ENCODE measurements at regions not wholly inside any gene's neighbourhood (a gene's known extent, or its start where the extent isn't known, plus 50 kb on each side); places are given as distances from the start of the nearest gene placed in this dataset.

GRCh38 chr3:106611116-106611515 lies 742.3 kb upstream of the CBLB start:
- CTCF ChIA-PET: interaction anchor here (3.3 kb wide), 1 partner anchor 454 kb away, joined by 15 read pairs; no protein-coding TSS in a partner anchor
- Histone ChIP-seq H2AFZ (ENCODE audit: low read depth) (no peak overlapping the region), H4K20me1 (ENCODE audit: insufficient read depth) (no peaks in the 10 kb centered on the region), H3K4me1 (ENCODE audit: control insufficient read depth in 1 of 2, insufficient read depth in 2 of 2, low read depth in 1 of 2, low read length in 1 of 2) (peaks cover 4 to 35% of the 10 kb centered on the region in 2 experiments), H3K4me2 (no peak overlapping the region), H3K9me3 (no peaks in the 10 kb centered on the region), H3K27me3 (ENCODE audit: insufficient read depth) (no peaks in the 10 kb centered on the region), H3K79me2 (ENCODE audit: insufficient read depth) (no peaks in the 10 kb centered on the region), H3K9ac (no peak overlapping the region), H3F3A (replicated peaks; ENCODE audit: insufficient read depth) (peaks cover 21% of the 10 kb centered on the region), H3K9me2 (no peaks in the 10 kb centered on the region), H3K27ac (ENCODE audit: low read depth in 2 of 2, low read length in 1 of 2) (peak overlapping the region in 1 of 2 experiments; percentile 69; a peak in 2 of 4 replicates), H3K4me3 (ENCODE audit: low read depth in 2 of 2, low read length in 1 of 2) (no peak overlapping the region), H3K36me3 (replicated peaks in 1 of 2; ENCODE audit: control insufficient read depth in 1 of 2, insufficient read depth in 2 of 2, low read length in 1 of 2) (no peaks in the 10 kb centered on the region)
- DNase-seq: no peak
- POLR2A ChIA-PET: no interaction called here
- TF ChIP-seq EZH2phosphoT487 (IDR thresholded peaks at IDR 0.05; ENCODE audit: borderline replicate concordance, low read depth): no peak
- no peak for TF ChIP-seq MAX (IDR thresholded peaks at IDR 0.05; ENCODE audit: low read depth)
- TF ChIP-seq GATA2 (CRISPR knock-in tag; IDR thresholded peaks at IDR 0.05): no peak
- TF ChIP-seq RFX5 (IDR thresholded peaks at IDR 0.05; ENCODE audit: low read length): no peak
- no peak for TF ChIP-seq EP300 (IDR thresholded peaks at IDR 0.05; ENCODE audit: borderline replicate concordance in 1 of 2, low read depth in 1 of 2, low read length in 1 of 2)
- no peak for TF ChIP-seq RXRA (IDR thresholded peaks at IDR 0.05; ENCODE audit: borderline replicate concordance, low read depth)
- TF ChIP-seq USF1 (IDR thresholded peaks at IDR 0.05; ENCODE audit: borderline replicate concordance, low read depth): no peak
- TF ChIP-seq YY1 (IDR thresholded peaks at IDR 0.05; ENCODE audit: low read depth): no peak
- no peak for TF ChIP-seq ELF1 (IDR thresholded peaks at IDR 0.05)
- no peak for TF ChIP-seq MEF2A (IDR thresholded peaks at IDR 0.05; ENCODE audit: borderline replicate concordance, low read depth)
- no peak for TF ChIP-seq RCOR1 (IDR thresholded peaks at IDR 0.05; ENCODE audit: low read length)
- WGBS (ENCODE audit: low lambda C conversion rate): 84% methylated on average over 1 of the region's 1 CpG

- Histone ChIP-seq H3K4me3 (ENCODE audit: low read depth in 2 of 2, low read length in 1 of 2) (no peak overlapping the region), H3K36me3 (replicated peaks in 1 of 2; ENCODE audit: control insufficient read depth in 1 of 2, insufficient read depth in 2 of 2, low read length in 1 of 2) (no peaks in the 10 kb centered on the region), H4K20me1 (ENCODE audit: insufficient read depth) (no peaks in the 10 kb centered on the region), H2AFZ (ENCODE audit: low read depth) (no peak overlapping the region), H3K9ac (no peak overlapping the region), H3K79me2 (ENCODE audit: insufficient read depth) (no peaks in the 10 kb centered on the region), H3K9me2 (no peaks in the 10 kb centered on the region), H3K27me3 (ENCODE audit: insufficient read depth) (no peaks in the 10 kb centered on the region), H3F3A (replicated peaks; ENCODE audit: insufficient read depth) (peaks cover 29% of the 10 kb centered on the region), H3K9me3 (no peaks in the 10 kb centered on the region), H3K4me1 (ENCODE audit: control insufficient read depth in 1 of 2, insufficient read depth in 2 of 2, low read depth in 1 of 2, low read length in 1 of 2) (peaks cover 4 to 42% of the 10 kb centered on the region in 2 experiments), H3K4me2 (no peak overlapping the region), H3K27ac (ENCODE audit: low read depth in 2 of 2, low read length in 1 of 2) (peak overlapping the region in 1 of 2 experiments; percentile 69; a peak in 1 of 4 replicates)
- TF ChIP-seq FOSL2 (IDR thresholded peaks at IDR 0.05; ENCODE audit: borderline replicate concordance, low read depth) (no peak), TCF12 (IDR thresholded peaks at IDR 0.05) (no peak), MXI1 (IDR thresholded peaks at IDR 0.05; ENCODE audit: low read depth, low read length) (no peak), SIN3A (IDR thresholded peaks at IDR 0.05; ENCODE audit: borderline replicate concordance, low read depth, low read length) (no peak), CHD2 (IDR thresholded peaks at IDR 0.05; ENCODE audit: low read length, partially characterized antibody) (no peak), ELF1 (IDR thresholded peaks at IDR 0.05) (no peak), MEF2A (IDR thresholded peaks at IDR 0.05; ENCODE audit: borderline replicate concordance, low read depth) (no peak), JUND (IDR thresholded peaks at IDR 0.05) (no peak)
- no peak for DNase-seq
- ChIA-PET POLR2A (no interaction called here), CTCF (interaction anchor here (0.8 kb wide), 1 partner anchor 453 kb away, joined by 4 read pairs; no protein-coding TSS in a partner anchor)
Observed at GRCh38 chr3:106611841-106612240, 743.0 kb upstream of the CBLB start.

Data from SK-N-SH (cell line).